GM19395 (cell line): ENCODE measurements at regions not wholly inside any gene's neighbourhood (a gene's known extent, or its start where the extent isn't known, plus 50 kb on each side); places are given as distances from the start of the nearest gene placed in this dataset.
A peak's percentile ranks its signal among the peaks of the same experiment; 100 is the strongest.
"Not testable (repeated sequence)": the region's sequence is repeated elsewhere in the genome, so short reads cannot be mapped to it uniquely, and the experiment has no call there.

Experiments
- ATAC-seq: cut with Tn5 transposase; IDR thresholded peaks from one replicate; pipeline ENCODE4 v1.9.1; 2021; ENCODE audit warnings: mild to moderate bottlenecking, moderate library complexity; ENCODE audit not compliant: unreplicated experiment

DNA sequence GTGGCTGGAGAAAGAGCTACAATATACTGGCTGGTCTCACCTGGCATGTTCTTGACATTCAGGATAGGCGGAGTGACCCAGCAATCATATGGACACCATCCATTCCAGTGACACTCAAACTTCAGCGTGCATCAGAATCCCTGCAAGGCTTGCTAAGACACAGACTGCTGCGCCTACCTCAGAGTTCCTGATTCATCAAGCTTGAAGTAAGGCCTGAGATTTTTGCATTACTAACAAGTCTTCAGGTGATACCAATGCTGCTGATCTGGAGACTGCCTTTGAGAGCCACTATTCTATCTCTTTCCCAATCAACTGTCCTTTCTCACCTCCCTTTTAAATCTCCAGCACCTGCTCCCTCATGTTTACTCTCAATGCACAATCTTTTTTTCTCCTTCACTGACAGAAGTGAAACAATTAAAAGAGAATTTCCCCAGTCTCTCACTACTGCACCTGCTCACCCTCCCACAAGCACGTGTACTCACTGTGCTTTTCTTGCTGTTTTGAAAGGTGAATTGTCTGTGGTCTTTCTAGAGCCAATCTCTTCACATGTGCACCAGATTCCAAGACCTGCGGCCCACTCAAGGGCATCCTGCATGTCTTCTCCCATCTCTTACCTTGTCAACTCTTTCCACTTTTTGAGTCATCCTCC is 519.2 kb downstream of the TTLL7 start:
- peak; percentile 73 for ATAC-seq

DNA sequence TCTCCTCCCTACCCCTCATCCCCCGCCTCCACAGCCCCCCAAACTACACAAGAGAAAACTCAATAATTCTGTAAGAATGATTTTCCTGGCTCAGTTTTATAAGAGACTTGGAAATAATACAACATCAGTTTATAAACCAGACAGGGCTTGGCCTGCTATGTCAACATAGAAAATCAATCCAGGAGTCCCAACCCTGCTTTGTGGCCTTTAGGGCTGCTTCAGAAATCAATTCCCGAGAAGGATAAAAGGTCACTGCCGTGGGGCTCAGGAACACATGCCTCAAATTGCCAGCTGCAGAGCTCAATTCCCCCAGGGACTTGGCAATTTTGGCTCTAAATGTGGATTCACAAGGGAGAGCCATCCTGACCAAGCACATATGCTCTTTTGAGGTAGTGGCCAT is 520.8 kb downstream of the TTLL7 start:
- ATAC-seq = not testable (repeated sequence)

- ATAC-seq = peak; percentile 60
Observed at GRCh38 chr1:83476518-83476917, 522.4 kb downstream of the TTLL7 start.

DNA sequence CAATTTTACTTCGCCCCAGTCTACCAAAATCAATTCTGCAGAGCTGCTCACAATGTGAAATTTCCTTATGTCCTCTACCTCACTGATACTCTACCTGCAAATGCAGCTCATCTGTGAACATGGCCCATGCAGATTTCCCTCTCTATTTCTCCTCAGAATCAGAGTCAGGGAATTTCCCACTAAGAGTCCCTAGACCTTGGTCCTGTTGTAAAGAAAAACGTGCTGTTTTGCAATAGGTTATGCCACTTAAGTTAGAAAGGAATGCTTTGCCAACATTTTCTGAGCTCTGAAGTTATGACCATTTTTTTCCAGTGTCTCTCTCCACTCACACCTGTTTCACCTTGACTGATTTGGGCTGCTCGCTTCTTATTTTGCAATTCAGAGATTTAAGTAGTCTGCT is 524.0 kb downstream of the TTLL7 start:
- not testable (repeated sequence) for ATAC-seq

- not testable (repeated sequence) for ATAC-seq
Observed at GRCh38 chr1:83473986-83474385, 524.9 kb downstream of the TTLL7 start.

- not testable (repeated sequence) for ATAC-seq
Observed at GRCh38 chr1:83472066-83472465, 526.9 kb downstream of the TTLL7 start.

GRCh38 chr1:83471272-83471671 is 527.7 kb downstream of the TTLL7 start:
- ATAC-seq = not testable (repeated sequence)

DNA sequence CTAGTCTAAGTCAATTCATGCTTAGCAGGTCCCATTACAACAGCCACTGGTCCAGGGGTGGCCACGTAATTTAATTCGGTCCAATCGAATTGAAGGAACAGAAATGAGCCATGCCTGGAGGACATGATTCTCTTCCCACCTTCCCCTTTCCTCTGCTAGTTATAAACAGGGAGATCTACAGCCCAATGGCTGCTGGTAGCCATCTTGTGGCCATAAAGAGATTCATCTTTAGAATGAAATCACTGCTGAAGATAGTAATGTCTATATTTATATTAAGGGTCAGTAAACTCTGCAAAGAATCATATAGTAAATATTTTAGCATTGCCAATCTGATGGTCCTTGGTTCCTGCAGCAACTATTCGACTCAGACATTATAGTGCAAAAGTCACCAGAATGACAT is 530.6 kb downstream of the TTLL7 start:
- not testable (repeated sequence) for ATAC-seq

DNA sequence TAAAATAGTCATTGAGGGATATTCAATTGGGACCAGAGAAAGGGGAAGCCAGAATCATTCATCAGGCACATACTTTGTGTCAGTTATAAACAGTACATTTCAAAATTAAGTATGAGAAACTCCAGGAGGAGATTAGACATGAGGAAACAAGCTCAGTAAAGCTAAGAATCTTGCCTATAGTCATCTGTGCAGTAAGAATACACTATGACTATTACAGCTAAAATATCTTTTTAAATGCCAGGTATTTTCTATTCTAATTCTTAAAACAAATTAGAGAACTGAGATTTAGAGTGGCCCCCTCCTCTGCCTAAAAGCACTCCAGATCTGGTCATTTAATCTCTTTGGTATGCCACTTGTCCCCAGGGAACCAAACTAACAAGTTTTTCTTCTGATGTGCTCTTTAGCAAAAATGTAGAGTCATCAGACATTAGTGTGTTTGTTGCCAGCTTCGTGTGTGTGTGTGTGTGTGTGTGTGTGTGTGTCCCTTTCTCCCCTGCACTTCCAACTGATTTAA is 541.1 kb downstream of the TTLL7 start:
- not testable (repeated sequence) for ATAC-seq

- not testable (repeated sequence) for ATAC-seq
Observed at GRCh38 chr1:83457281-83457680, 541.7 kb downstream of the TTLL7 start.

DNA sequence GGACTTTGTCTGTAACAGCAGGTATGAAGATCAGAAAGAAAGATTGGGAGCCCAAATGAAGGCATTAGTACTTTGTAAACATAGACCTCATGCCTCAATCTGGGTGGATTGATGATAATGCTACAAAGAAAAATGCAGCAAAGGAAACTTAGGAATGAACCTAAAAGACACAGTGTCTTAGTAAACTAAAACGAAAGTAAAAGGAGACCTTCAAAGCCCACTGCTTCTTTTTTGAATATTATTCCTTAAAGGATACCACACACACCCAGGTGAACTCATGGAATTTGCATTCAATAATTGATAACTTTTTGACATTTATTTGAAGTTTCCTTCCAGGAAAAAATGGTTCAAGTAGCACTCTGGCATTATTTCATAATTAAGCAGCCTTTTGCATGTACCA is 543.2 kb downstream of the TTLL7 start:
- peak; percentile 59 for ATAC-seq

GRCh38 chr1:83445873-83446272 is 553.1 kb downstream of the TTLL7 start:
- ATAC-seq = not testable (repeated sequence)

GRCh38 chr1:83442412-83442811 is 556.5 kb downstream of the TTLL7 start:
- not testable (repeated sequence) for ATAC-seq

DNA sequence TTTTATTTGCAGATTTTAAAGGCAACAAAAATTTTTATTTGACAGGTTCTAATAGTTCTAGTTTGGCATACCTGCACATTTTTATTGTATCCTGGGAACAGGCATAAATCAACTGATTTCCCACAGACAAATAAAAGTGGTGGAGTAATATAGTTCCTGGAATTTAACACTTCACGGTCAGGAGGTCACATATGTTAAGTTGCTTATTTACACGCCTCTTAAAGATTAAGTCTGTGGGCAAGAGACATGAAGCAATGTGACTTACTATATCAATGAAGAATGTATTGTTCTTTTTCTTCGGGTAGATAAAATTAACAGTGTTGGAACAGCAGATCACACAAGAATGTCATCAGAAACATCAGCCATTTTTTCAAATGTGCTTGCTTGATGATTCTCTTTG is 558.3 kb downstream of the TTLL7 start:
- not testable (repeated sequence) for ATAC-seq

GRCh38 chr1:83440021-83440420 is 558.9 kb downstream of the TTLL7 start:
- not testable (repeated sequence) for ATAC-seq

GRCh38 chr1:83438316-83438715 is 560.6 kb downstream of the TTLL7 start:
- ATAC-seq = not testable (repeated sequence)

- not testable (repeated sequence) for ATAC-seq
Observed at GRCh38 chr1:83435336-83435735, 563.6 kb downstream of the TTLL7 start.

GRCh38 chr1:83427566-83427965 is 571.4 kb downstream of the TTLL7 start:
- not testable (repeated sequence) for ATAC-seq

- ATAC-seq = not testable (repeated sequence)
Observed at GRCh38 chr1:83423382-83423781, 575.5 kb downstream of the TTLL7 start.

- ATAC-seq = no peak
Observed at GRCh38 chr1:83418558-83418957, 580.4 kb downstream of the TTLL7 start.

GRCh38 chr1:83413839-83414107 is 585.2 kb downstream of the TTLL7 start:
- ATAC-seq = not testable (repeated sequence)

- ATAC-seq = not testable (repeated sequence)
Observed at GRCh38 chr1:83410746-83411413, 588.1 kb downstream of the TTLL7 start.
